C1 segment of cervical spinal cord (tissue), 14 donors: ENCODE measurements at regions not wholly inside any gene's neighbourhood (a gene's known extent, or its start where the extent isn't known, plus 50 kb on each side); places are given as distances from the start of the nearest gene placed in this dataset.
A peak's percentile ranks its signal among the peaks of the same experiment; 100 is the strongest.
"Not testable (repeated sequence)": the region's sequence is repeated elsewhere in the genome, so short reads cannot be mapped to it uniquely, and the experiment has no call there.

Source experiments
- DNase-seq, 14 donors: peaks; one replicate each; lab custom pipeline; 2025; lab: John Stamatoyannopoulos, UW

GRCh38 chr5:54404568-54404967 is 50.9 kb upstream of the HSPB3 start:
- DNase-seq: no peak

GRCh38 chr5:54403885-54404416 is 51.5 kb upstream of the HSPB3 start:
- no peak for DNase-seq

GRCh38 chr5:54403121-54403520 is 52.4 kb upstream of the HSPB3 start:
- no peak for DNase-seq

GRCh38 chr5:54401515-54401914 is 54.0 kb upstream of the HSPB3 start:
- DNase-seq: peak in 1 of 14 donors; percentile 8

- no peak for DNase-seq
These were observed 57.3 kb upstream of the HSPB3 start for GRCh38 chr5:54398191-54398590.

- no peak for DNase-seq
These were observed 58.1 kb upstream of the HSPB3 start for GRCh38 chr5:54397420-54397819.

- DNase-seq: not testable (repeated sequence)
These were observed 62.5 kb upstream of the HSPB3 start for GRCh38 chr5:54393007-54393406.

GRCh38 chr5:54390539-54391031 is 64.9 kb upstream of the HSPB3 start:
- no peak for DNase-seq

GRCh38 chr5:54390015-54390414 is 65.5 kb upstream of the HSPB3 start:
- DNase-seq: peak in 2 of 14 donors; percentile 2 to 20

- not testable (repeated sequence) for DNase-seq
These were observed 66.1 kb upstream of the HSPB3 start for GRCh38 chr5:54389399-54389798.

- no peak for DNase-seq
These were observed 66.7 kb upstream of the HSPB3 start for GRCh38 chr5:54388811-54389210.

GRCh38 chr5:54388409-54388808 is 67.1 kb upstream of the HSPB3 start:
- DNase-seq: no peak

- DNase-seq: no peak
These were observed 67.8 kb upstream of the HSPB3 start for GRCh38 chr5:54387659-54388232.

- DNase-seq: no peak
These were observed 68.5 kb upstream of the HSPB3 start for GRCh38 chr5:54387031-54387430.

GRCh38 chr5:54385994-54386393 is 69.5 kb upstream of the HSPB3 start:
- no peak for DNase-seq

- no peak for DNase-seq
These were observed 71.1 kb upstream of the HSPB3 start for GRCh38 chr5:54384356-54384933.

GRCh38 chr5:54383941-54384340 is 71.6 kb upstream of the HSPB3 start:
- no peak for DNase-seq

- no peak for DNase-seq
These were observed 72.1 kb upstream of the HSPB3 start for GRCh38 chr5:54383225-54383901.

- not testable (repeated sequence) for DNase-seq
These were observed 70.9 kb upstream of the ARL15 start for GRCh38 chr5:54381319-54381718.

- DNase-seq: no peak
These were observed 69.2 kb upstream of the ARL15 start for GRCh38 chr5:54379590-54379989.

- no peak for DNase-seq
These were observed 68.3 kb upstream of the ARL15 start for GRCh38 chr5:54378707-54379106.

GRCh38 chr5:54377339-54377738 is 67.0 kb upstream of the ARL15 start:
- not testable (repeated sequence) for DNase-seq

GRCh38 chr5:54370982-54371381 is 60.6 kb upstream of the ARL15 start:
- DNase-seq: no peak
